ENCODE measurements at regions not wholly inside any gene's neighbourhood (a gene's known extent, or its start where the extent isn't known, plus 50 kb on each side); places are given as distances from the start of the nearest gene placed in this dataset.

DNA sequence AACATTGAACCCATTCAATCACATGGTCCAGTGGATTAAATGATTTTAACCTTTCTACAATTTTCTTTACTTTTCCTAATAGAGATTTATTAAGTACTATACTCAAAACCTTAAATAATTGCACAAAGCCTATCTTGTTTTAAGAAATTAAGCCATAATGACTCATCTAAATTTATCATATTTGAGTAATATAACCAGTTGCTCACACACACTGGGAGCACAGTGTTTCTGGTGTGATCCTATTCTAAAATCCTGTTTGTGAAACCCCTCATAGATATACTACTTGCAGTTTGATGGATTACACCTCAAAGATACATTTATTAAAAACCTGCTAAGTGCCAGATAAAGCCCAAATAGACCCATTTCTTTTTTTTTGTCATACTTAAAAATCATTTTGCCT lies 668.3 kb upstream of the CDH18 start:
- no peak for TF ChIP-seq ZFX (IDR thresholded peaks at IDR 0.05)
- TF ChIP-seq, protein P1, sequence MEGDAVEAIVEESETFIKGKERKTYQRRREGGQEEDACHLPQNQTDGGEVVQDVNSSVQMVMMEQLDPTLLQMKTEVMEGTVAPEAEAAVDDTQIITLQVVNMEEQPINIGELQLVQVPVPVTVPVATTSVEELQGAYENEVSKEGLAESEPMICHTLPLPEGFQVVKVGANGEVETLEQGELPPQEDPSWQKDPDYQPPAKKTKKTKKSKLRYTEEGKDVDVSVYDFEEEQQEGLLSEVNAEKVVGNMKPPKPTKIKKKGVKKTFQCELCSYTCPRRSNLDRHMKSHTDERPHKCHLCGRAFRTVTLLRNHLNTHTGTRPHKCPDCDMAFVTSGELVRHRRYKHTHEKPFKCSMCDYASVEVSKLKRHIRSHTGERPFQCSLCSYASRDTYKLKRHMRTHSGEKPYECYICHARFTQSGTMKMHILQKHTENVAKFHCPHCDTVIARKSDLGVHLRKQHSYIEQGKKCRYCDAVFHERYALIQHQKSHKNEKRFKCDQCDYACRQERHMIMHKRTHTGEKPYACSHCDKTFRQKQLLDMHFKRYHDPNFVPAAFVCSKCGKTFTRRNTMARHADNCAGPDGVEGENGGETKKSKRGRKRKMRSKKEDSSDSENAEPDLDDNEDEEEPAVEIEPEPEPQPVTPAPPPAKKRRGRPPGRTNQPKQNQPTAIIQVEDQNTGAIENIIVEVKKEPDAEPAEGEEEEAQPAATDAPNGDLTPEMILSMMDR (conservative IDR thresholded peaks at IDR 0.05), result no peak
- H3K27ac ChIP-seq, result no peak overlapping the region

DNA sequence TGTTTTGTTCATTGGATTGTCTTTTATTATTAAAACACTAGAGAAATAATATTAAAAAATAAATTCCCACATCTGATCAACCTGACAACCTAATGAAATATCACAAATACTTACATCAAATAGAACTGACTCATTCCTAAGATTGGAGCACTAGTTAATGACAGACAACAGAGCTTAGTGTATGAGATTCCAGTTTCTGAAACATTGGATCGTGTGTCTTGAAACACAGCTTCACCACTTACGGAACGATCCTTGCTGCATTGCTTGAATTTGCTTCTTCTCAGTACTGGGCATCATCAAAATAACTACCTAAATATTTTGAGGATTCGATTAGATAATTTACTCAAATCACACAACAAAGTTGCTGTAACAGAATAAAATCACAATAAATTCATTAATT lies 667.2 kb upstream of the CDH18 start:
- no peak overlapping the region for H3K27ac ChIP-seq
- TF ChIP-seq, protein P1 (conservative IDR thresholded peaks at IDR 0.05), result no peak
- no peak for TF ChIP-seq ZFX (IDR thresholded peaks at IDR 0.05)

DNA sequence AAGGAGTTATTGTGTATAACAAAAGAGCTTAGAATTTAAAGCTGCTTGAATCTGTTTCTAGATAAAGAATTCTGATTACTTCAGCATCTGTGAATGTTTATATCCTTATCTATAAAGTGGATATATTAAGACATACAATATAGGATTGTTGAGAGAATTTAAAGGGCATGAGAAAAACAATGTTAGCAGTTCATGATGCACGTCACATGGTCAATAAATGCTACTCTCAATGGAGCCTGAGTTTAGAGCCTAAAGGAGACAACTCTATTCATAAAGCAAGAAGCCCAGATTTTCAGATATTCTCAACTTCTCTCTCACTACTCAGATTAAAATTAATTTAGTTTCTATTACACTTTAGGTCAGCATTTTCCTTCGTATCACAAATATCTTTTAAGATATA lies 666.7 kb upstream of the CDH18 start:
- H3K27ac ChIP-seq, result no peak overlapping the region
- TF ChIP-seq, protein P1 (conservative IDR thresholded peaks at IDR 0.05), result no peak
- TF ChIP-seq ZFX (IDR thresholded peaks at IDR 0.05), result no peak

DNA sequence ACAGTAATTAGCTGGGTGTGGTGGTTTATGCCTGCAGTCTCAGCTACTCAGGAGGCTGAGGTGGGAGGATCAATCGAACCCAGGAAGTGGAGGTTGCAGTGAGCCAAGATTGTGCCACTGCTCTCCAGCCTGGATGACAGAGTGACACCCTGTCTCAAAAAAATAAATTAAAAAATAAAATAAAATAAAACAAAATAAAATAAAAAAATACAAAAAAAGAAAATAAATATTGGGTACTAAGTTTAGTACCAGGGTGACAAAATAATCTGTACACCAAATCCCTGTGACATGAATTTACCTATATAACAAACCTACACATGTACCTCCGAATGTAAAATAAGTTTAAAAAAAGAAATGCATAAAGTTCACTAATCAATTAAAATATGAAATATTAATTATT lies 666.0 kb upstream of the CDH18 start:
- no peak overlapping the region for H3K27ac ChIP-seq
- no peak for TF ChIP-seq ZFX (IDR thresholded peaks at IDR 0.05)
- TF ChIP-seq, protein P1 (conservative IDR thresholded peaks at IDR 0.05), result no peak

DNA sequence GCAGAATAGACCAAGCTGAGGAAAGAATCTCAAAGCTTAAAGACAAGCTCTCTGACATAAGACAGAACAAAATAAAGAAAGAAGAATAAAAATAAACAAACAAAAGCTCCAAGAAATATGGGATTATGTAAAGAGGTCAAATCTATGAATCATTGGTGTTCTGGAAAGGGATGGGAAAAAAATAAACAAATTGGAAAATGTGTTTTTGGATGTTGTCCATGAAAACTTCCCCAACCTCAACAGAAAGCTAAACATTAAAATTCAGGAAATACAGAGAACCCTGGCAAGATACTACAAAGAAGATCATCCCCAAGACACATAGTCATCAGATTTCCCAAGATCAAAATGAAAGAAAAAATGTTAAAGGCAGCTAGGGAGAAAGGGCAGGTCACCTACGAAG lies 662.0 kb upstream of the CDH18 start:
- H3K27ac ChIP-seq, result no peak overlapping the region
- TF ChIP-seq, protein P1 (conservative IDR thresholded peaks at IDR 0.05), result no peak
- TF ChIP-seq ZFX (IDR thresholded peaks at IDR 0.05), result no peak

DNA sequence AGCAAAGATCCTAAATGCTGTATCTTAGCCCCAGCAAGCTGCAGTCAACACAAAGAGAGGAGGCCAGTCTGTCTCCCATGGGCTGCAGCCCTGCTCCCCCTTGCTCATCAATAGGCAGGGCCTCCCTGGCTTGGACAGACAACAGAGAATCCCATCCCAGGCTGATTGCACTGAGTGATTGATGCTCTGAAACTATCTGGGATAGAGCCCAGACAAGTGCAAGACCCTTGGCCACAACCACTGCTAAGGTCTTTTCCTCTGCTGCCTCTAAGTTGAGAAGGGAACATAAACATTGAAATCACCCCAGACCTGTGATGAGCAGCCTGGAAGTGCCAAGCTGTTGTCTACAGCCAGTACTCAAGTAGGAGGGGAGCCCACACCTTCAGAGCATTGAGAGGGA lies 661.0 kb upstream of the CDH18 start:
- H3K27ac ChIP-seq, result no peak overlapping the region
- TF ChIP-seq ZFX (IDR thresholded peaks at IDR 0.05), result no peak
- TF ChIP-seq, protein P1 (conservative IDR thresholded peaks at IDR 0.05), result no peak

DNA sequence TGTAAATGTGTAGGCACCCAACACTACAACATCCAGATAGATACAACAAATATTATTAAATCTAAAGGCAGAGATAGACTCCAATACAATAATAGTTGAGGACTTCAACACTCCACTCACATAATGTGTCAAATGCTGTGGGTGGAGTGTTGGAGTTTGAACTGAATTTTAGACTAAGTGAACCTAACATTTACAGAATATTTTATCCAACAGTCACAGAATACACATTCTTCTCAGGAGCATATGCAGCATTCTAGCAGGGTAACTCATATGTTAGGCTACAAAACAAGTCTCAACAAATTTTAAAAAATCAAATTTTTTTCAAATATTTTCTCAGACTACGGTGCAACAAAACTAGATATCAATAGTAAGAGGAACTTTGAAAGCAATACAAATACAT lies 648.7 kb upstream of the CDH18 start:
- H3K27ac ChIP-seq, result no peak overlapping the region
- TF ChIP-seq, protein P1 (conservative IDR thresholded peaks at IDR 0.05), result no peak
- no peak for TF ChIP-seq ZFX (IDR thresholded peaks at IDR 0.05)
